SH-SY5Y (cell line): ENCODE measurements at regions not wholly inside any gene's neighbourhood (a gene's known extent, or its start where the extent isn't known, plus 50 kb on each side); places are given as distances from the start of the nearest gene placed in this dataset.

Experiments used
- GATA2 ChIP-seq: IDR thresholded peaks from 2 replicates; pipeline ENCODE4 v1.6.1; 2011; ENCODE audit warnings: mild to moderate bottlenecking, low read depth, low read length
- GATA3 ChIP-seq: IDR thresholded peaks from 2 replicates; pipeline ENCODE4 v1.6.1; 2011; ENCODE audit warnings: low read depth, mild to moderate bottlenecking, low read length, moderate library complexity

- TF ChIP-seq GATA3 = no peak
- TF ChIP-seq GATA2 = no peak
Observed at GRCh38 chr11:129611661-129612446, 203.8 kb upstream of the TMEM45B start.
